ENCODE measurements at regions not wholly inside any gene's neighbourhood (a gene's known extent, or its start where the extent isn't known, plus 50 kb on each side); places are given as distances from the start of the nearest gene placed in this dataset.

DNA sequence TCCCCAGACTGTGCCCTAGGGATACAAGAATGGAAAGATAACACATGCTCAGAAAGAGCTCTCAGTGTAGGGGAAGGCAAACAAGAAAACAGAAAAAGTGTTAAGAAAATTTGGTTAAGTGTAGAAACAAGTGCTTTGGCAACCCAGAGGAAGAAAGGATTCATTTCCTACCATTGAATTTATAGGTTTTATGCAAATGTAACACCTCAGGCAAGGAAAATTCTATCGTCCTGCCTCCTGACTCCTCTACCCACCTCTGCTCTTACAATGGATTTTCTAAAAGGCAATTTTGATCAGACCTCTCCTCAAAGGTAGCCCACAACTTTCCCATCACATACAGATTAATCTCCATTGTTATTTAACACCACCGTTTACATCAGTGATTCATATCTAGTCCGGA is 298.7 kb downstream of the RFC3 start:
- no peak for DNase-seq (ENCODE audit: low read depth in 2 of 2)

DNA sequence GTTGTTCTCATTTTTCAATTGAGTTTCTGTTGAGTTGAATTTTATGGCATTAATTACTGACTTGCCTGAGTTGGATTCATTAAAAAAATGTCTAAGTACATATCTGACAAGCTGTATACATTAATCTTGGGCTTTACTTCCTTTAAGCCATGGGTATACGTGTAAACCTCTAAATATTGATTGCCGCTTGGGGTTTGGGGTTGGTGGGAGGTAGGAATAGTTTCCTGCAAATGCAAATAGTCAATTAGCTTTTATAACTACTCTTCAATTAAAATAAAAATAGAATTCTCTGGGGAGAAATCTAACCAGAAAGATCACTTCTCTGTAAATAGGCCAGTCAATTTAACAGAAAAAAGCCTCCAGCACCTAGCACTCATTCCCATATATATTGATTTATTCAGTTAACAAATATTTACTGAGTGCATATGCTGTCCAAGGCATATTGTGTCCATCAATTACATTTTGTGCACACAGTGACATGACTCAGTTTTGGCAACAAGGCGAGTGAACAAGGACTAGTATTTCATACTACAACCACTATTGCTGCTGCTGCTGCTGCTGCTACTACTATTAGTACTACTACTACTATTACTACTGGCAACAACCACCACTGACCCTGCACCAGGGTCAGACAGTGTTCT is 306.8 kb downstream of the RFC3 start:
- no peak for DNase-seq (ENCODE audit: low read depth in 2 of 2)

DNA sequence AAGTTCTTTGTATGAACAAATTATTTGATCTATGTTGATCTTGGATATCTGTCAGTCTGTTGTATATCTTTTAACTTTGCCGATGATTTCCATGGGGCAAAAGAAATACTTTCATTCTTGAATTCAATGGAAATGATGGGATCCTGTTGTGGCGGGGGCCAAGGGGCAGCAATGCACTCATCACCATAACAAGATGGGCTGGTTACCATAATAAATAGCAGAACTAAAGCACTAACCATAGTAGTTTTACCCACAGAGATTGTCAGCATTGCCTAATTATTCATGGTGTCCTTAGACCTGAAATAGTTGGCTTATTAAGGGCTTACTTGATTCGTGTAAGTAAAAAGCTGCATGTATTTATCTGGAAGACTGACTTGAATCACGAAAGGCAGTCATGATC is 309.6 kb downstream of the RFC3 start:
- no peak for DNase-seq (ENCODE audit: low read depth in 2 of 2)

DNA sequence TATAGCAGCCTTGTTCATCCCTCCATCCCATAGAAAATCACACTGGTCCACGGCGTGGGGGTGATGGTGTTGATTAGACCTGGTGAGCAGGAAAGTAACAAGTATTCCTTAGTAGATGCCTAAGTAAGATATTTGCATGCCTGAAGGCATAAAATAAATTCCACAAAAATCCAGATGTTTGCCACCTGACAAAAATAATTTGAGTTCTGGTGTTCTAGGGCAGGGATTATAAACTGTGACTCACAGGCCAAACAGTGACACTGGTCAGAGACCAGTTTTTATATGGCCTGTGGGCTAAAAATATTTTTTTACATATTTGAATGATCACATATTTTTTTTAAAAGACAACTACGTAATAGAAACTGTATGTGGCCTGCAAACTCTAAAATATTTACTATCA is 310.7 kb downstream of the RFC3 start:
- no peak for DNase-seq (ENCODE audit: low read depth in 2 of 2)

DNA sequence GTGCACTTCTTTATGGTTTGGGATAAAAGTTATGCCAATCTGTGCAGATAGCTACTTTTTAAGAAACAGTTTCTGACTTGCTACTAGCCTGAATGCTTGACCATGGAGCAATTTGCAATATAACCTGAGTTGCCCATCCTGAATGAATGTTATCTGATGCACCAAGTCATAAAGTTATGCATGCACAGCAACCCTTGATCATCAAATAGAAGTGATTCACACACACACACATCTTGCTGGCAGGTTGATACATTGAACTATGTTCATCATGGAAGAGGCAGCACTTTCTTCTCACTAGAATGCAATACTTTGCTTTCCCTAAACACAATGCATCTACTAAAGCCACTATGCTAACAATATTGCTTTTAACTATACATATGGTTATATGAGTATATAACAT is 311.5 kb downstream of the RFC3 start:
- no peak for DNase-seq (ENCODE audit: low read depth in 2 of 2)

DNA sequence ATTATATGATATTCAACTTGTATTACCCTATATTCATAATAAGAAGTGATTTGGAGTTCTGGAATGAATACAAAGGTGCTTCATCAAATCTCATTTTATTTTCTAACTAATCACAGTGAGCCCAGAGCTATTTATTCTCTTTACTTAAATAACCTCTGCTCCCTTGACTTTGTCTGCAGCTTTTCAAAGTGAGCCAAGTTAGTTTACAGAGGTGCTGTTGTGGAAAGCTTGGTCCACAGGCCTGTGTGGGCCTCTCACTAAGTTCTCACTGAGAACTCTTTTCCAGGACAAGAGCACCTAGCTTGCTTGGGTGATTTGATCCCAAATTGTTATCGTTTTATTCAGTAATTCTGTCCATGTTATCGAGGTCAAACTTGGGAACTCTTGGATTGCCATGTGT is 319.3 kb downstream of the RFC3 start:
- DNase-seq (ENCODE audit: low read depth in 2 of 2) = no peak

DNA sequence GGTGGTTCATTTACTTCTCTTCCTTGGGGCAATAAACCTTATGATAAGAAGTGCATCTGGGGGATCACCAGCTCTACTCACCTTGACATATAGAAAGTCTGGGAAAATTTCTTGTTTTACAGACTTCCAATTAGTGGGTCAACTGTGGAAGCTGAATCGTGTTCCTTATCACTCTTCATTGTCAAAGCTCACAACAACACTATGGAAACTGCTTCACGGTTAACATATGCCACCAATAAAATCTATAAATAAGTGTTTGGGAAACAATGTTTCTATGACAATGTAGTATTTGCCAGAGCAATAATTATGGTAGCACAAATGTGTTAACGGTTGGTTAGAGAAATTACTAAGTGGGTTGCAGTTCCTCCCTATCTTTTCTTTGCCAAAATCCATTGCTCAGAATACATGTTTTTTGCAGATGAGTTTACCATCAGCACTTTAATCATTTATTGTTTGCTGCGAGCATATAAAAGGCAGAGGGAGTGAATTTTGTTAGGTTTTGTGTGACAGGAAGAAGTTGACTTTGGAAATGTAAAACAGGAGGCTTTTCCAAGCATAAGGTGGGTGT is 321.8 kb downstream of the RFC3 start:
- DNase-seq (ENCODE audit: low read depth in 2 of 2) = no peak

DNA sequence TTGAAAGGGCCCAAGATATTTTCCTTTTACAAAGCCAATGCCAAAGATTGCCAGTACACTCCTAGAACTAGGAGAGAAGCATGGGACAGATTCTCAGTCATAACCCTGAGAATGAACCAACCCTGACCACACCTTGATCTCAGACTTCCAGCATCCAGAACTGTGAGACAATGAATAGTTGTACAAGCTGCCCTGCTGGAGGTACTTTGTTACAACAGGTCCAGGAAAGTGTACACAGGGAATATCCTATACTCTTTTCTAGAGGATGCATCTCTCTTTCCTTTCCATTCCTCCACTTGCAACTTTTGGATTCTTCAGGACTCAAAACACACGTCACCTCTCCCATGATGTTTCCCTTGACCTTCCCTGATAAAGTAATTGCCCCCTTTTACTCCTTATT is 325.7 kb downstream of the RFC3 start:
- no peak for DNase-seq (ENCODE audit: low read depth in 2 of 2)

DNA sequence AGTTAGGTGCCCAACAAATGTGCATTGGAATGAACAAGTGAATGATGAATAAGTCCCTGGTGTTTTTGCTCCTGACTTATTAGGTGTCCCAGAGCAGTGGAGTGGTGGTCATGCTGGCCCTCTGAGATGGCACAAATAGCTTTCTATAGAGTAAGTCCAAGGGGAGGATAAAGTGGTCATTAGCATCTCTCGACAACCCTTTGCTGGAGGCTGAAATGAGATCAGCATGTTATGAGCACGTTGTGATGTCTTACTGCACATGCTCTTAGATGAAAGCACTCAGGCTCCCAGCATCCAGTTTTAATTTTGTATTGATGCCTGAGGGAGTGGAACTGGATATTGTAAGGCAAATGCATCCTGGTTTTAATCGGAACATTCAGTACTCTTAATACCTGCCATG is 326.2 kb downstream of the RFC3 start:
- DNase-seq (ENCODE audit: low read depth in 2 of 2) = no peak

DNA sequence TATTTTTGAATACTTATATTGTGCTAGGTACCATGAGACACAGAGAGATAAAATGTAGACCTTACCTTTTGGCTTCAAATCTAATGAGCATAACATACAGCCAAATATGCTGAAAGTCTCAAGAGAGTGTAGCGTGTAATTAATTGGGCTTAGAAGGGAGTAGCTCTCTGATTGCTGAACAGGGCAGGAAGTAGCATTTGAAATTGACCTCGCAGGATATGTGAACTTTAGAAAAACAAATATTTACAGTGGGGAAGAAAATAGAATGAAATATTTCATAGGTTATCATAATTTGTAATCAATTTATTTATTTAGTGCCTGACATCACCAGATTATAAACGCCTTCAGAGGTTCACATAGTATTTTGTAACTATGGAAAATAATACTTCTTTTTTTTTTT is 327.1 kb downstream of the RFC3 start:
- no peak for DNase-seq (ENCODE audit: low read depth in 2 of 2)

DNA sequence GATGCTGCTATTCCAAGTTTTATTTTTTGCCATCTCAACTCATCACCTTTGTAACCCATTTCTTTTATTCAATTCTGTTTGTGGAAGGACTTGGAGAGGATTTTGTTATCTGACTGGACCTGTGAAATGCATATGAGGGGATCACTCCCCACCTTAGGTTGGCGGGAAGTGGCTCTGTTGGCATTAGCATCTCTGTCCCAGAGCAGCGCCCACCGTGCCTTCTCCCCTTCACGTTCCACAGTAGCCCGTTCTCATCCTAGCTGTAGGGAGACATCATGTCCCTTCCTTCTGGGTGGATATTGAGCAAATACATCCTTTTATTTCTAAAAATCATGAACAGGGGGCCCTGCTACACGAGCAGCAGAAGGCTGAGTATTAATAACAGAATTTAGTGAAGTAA is 330.4 kb downstream of the RFC3 start:
- DNase-seq (ENCODE audit: low read depth in 2 of 2) = no peak

DNA sequence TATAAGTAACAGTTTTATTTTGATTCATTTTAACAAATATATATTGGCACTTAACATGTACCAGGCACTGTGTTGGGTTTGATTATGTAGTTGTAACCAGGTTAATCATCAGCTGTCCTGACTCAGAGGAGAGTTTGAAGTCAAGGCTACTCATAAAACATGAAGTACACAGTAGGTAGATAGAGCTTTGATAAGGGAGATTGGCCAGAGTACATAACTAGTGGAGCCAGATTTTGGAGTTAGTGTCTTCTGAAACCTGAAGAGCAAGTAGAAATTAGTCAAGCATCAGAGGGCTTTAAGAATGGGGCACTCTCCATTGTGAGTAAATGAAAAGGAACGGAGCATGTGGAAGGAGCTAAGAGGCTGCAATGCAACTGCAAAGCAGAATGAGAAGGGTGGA is 333.9 kb downstream of the RFC3 start:
- no peak for DNase-seq (ENCODE audit: low read depth in 2 of 2)

DNA sequence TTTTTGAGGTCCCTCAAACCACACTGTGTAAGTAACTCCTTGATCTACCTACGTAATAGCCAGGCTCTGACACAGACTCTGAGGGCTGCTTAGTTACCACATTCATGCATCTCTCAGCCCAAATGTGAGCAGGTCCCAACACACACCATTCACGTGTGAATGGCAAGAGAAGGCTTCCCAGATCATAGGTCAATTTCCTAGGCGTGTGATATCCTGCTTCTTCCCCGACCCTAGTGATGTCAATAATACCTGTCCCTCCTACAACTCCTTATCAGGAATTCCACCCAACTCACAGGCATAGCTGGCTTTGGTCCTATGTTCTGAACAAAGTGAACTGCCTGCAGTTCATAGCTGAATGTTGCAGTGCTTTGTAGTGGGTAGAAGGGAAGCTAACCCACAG is 334.5 kb downstream of the RFC3 start:
- no peak for DNase-seq (ENCODE audit: low read depth in 2 of 2)

DNA sequence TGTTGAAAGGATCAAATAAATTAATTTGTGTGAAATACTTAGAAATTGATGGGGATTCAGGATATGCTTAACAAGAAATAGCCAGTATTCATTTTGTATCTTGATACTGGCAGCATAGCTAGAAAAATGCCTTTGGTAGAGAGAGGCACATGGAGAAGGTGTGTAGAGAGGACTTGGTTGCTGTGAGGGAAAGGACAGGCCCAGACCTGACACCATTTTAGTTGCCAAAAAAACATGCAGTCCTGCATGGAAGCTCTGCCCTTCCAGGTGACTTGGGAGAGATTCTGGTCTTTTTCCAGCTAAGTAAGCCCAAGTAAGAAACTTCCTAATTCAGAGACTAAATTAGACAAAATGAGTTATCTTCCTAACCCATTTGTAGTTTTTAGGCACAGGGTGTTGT is 335.0 kb downstream of the RFC3 start:
- DNase-seq (ENCODE audit: low read depth in 2 of 2) = no peak

DNA sequence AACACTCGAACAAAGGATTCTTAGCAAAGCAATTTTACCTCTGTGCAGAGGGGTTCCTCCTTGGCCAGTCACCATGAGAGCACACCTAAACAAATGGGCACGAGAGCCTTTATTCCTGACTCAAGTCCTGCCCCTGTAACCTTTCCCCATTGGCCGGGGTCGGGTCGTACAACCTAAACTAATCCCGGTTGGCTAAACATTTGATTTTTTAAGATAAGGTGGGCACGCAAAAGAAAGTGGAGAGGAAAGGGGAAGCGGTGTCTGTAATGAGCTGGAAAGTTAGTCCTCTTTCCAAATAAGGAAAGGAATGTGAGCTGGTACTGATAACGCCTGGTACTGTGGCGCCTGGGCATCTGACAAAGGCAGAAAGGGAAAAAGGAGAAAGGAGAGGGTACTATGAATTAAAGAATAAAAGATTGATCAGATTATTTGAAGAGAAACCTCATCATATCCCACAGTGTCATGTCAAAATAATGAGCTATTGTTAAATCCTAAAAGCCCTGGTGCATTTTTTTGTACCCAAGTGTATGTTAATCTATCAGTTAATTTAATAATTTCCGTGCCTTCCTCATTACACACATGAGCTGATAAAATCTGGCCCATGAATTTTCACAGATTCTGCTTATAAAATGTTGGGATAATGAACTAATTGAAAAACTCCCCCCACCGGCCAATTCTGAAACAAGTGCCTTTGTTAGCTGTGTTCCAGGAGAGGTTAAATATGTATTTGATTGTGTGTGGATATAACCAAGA is 335.7 kb downstream of the RFC3 start:
- DNase-seq (ENCODE audit: low read depth in 2 of 2) = no peak

DNA sequence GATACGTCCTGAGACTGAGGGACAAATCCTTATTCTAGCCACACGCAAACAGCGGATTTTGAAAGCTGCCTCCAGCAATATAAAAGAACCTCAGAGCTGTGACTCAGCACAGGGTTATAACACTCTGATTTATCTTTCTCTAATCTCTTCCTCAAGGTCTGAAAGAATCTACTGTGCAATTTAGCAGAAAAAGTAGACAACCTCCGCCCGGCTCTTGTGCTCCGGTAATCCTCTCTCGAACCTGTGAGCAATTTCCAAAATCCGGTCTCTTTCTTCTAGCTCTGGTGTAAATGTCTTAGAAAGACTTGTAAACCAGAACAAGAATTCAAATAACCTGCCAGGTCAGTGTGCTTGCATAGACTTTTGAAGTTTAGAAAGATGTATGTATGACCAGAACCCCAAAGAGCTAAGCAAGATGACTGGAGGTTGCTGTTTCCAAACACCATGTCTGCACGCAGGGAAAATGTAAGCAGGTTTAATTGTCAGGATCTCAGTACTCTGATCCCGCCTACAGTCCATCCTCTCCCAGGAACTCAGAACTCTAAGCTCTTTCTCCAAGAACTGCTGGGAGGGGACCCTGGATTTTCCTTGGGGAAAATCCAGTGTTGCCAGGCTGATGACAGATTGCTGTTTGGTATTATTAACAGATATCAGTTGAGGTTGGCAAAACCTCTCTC is 338.1 kb downstream of the RFC3 start:
- DNase-seq (ENCODE audit: low read depth in 2 of 2) = no peak

DNA sequence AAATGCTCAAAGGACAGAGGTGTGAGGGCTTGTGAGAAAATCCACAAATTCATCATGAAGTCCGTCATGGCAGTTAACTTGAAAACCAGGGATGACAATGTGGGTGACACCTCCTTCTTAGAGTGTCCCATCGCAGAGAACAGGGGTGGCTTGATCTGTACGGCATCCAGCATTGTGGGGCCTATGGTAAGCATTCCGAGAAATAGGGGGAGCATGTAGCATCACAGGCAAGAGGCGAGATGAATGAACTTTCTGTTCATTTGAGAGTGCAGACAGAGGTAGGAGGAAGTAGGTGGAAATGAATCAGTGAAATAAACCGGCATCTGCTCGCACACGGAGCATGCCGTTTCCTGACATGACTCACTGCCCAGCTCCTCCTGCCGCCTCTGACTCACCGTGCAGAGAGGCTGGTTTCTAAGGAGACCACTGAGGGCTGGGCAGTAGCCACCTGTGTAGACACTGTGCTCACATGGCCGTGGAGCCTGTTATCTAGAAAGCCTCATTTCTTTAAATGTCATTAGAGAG is 339.0 kb downstream of the RFC3 start:
- peak; percentile 4 to 12 for DNase-seq (ENCODE audit: low read depth in 2 of 2)

DNA sequence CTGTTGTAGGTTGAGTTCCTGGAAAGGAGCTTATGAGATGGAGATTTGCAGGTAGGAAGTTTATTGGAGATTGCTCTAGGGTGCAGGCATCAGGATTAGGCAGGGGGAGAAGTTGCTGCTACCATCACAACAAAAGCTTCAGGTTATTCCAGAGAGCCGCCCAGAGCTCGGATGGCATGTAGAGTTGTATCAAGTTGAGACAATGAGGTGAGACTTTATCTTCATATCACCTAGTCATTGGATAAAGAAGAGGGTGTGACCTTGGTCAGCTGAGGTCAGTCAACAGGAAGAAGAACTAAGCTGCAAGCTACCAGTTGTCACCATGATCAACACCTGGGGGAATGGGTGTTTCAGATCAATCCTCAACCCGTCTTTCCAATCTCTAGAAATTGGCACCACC is 342.0 kb downstream of the RFC3 start:
- no peak for DNase-seq (ENCODE audit: low read depth in 2 of 2)

DNA sequence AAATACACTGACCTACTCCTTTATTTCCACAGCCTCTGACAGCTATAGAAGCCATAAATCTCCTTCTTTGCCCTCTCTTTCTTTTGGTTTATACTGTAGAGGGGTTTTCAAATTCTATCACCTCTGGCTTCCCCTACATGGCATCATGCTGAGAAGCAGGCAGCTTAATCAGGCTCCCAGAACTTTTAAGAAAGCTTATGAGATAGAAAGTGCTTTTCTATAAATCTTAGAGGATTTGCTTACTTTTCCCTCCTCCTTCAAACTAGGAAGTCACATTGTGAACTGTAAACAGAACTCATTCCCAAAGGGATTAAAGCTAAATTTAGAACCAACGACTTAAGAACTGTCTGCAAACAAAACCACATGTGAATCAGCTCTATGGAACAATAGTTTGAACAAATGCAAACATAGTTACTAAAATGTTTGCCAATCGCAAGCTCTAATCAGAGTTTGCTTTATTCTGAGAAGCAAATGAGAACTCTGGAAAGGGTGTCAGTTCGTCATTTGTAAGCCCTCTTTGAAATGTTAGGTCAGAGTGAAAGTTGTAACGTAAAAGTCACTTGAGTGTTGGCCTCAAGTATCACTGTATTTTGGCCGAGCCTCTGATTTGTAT is 344.1 kb downstream of the RFC3 start:
- no peak for DNase-seq (ENCODE audit: low read depth in 2 of 2)

DNA sequence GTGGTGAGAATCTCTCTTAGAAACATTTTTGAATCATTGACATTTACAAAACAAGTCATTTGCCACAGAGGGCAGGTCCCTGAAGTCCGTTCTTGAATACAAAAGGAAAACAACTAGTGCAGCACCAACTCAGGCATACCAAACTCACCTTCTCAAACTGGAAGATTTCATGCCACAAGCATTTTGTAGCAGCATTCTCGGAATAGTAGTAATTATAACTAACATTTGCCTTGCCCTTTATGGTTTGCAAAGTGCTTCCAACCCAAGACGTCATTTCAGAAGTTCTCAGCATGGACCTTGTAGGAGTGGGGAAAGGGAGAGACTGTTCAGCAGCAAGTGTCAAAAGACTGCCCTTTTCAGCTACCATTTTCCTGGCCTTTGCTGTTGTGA is 344.6 kb downstream of the RFC3 start:
- no peak for DNase-seq (ENCODE audit: low read depth in 2 of 2)

DNA sequence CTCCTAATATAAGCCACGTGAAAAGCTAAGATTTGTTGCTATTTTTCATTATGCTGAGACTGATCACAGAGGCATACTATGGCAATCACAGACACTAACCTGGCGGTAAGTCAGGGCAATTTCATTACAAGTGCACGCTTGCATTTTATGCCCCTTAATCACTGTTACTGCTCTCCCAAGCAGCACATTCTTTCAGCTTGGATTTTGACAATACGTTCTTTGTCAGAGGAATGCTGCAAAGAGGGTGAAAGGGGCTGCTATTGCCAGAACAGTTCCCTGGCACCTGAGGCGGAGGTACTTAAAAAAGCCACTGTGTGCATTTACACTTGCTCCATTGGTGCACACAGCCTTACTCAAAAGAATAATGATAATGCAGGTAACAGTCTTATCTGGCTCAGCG is 346.6 kb downstream of the RFC3 start:
- DNase-seq (ENCODE audit: low read depth in 2 of 2) = no peak

DNA sequence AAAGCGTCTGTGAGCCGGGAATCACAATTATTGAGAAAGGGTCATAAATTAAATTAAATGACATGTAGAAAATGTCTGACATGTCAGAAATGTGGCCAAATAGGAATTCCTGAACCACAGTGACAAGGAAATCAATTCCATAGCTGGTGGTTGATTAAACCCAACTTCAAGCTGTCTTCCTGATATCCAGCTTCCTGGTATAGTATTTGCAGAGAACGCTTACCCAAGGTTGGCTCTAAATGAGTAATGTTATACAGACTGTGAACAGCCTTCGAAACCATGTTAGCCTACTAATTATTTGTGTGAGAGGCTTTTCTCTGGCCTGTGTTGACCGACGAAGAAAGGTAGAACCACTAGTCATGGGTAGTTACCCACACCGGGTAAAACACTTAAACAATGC is 347.2 kb downstream of the RFC3 start:
- DNase-seq (ENCODE audit: low read depth in 2 of 2) = no peak

Measured in stimulated activated CD8-positive, alpha-beta memory T cell treated with anti-CD3 and anti-CD28 coated beads, Interleukin-7, amount 100 ng/mL, for 4 hours (primary cell).